ENCODE measurements at regions not wholly inside any gene's neighbourhood (a gene's known extent, or its start where the extent isn't known, plus 50 kb on each side); places are given as distances from the start of the nearest gene placed in this dataset.

- in situ Hi-C loops (cut with HindIII; ENCODE audit: low sequenced_read_pairs) = no loop called here
- no peak for DNase-seq (ENCODE audit: low read depth)
- no peak overlapping the region for H3K4me3 ChIP-seq (ENCODE audit: low read depth, low read length)
- TF ChIP-seq, protein P1, sequence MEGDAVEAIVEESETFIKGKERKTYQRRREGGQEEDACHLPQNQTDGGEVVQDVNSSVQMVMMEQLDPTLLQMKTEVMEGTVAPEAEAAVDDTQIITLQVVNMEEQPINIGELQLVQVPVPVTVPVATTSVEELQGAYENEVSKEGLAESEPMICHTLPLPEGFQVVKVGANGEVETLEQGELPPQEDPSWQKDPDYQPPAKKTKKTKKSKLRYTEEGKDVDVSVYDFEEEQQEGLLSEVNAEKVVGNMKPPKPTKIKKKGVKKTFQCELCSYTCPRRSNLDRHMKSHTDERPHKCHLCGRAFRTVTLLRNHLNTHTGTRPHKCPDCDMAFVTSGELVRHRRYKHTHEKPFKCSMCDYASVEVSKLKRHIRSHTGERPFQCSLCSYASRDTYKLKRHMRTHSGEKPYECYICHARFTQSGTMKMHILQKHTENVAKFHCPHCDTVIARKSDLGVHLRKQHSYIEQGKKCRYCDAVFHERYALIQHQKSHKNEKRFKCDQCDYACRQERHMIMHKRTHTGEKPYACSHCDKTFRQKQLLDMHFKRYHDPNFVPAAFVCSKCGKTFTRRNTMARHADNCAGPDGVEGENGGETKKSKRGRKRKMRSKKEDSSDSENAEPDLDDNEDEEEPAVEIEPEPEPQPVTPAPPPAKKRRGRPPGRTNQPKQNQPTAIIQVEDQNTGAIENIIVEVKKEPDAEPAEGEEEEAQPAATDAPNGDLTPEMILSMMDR (IDR thresholded peaks at IDR 0.05; ENCODE audit: low read depth, low read length, missing control alignments) = no peak
Measured at GRCh38 chr4:165714650-165715049, 158.4 kb upstream of the TLL1 start.

- TF ChIP-seq, protein P1 (IDR thresholded peaks at IDR 0.05; ENCODE audit: low read depth, low read length, missing control alignments) = no peak
- no peak for DNase-seq (ENCODE audit: low read depth)
Measured at GRCh38 chr4:165715211-165715610, 157.8 kb upstream of the TLL1 start.

GRCh38 chr4:165715989-165716388, 157.0 kb upstream of the TLL1 start:
- DNase-seq (ENCODE audit: low read depth) = no peak
- in situ Hi-C loops (cut with HindIII; ENCODE audit: low sequenced_read_pairs) = no loop called here
- TF ChIP-seq, protein P1 (IDR thresholded peaks at IDR 0.05; ENCODE audit: low read depth, low read length, missing control alignments) = no peak
- H3K4me3 ChIP-seq (ENCODE audit: low read depth, low read length) = no peak overlapping the region

More at GRCh38 chr4:165715211-165715610, 157.8 kb upstream of the TLL1 start:
- in situ Hi-C loops (cut with HindIII; ENCODE audit: low sequenced_read_pairs) = no loop called here
- H3K4me3 ChIP-seq (ENCODE audit: low read depth, low read length) = no peak overlapping the region

- TF ChIP-seq, protein P1 (IDR thresholded peaks at IDR 0.05; ENCODE audit: low read depth, low read length, missing control alignments) = no peak
- no peak overlapping the region for H3K4me3 ChIP-seq (ENCODE audit: low read depth, low read length)
- no peak for DNase-seq (ENCODE audit: low read depth)
- in situ Hi-C loops (cut with HindIII; ENCODE audit: low sequenced_read_pairs) = no loop called here
Measured at GRCh38 chr4:165716472-165716871, 156.6 kb upstream of the TLL1 start.

DNA sequence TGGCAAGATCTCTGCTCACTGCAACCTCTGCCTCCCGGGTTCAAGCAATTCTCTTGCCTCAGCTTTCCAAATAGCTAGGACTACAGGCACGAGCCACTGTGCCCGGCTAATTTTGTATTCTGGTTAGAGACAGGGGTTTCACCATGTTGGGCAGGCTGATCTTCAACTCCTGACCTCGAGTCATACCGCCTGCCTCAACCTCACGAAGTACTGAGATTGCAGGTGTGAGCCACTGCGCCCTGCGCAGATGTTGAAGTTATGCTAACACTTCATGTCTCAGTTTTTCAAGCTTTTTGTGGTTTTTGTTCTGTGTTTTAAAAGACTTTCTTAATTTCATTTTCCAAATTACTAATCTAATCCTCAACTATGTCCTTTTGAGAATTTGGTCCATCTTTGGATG, 154.4 kb upstream of the TLL1 start:
- TF ChIP-seq, protein P1 (IDR thresholded peaks at IDR 0.05; ENCODE audit: low read depth, low read length, missing control alignments) = no peak
- H3K4me3 ChIP-seq (ENCODE audit: low read depth, low read length) = no peak overlapping the region
- in situ Hi-C loops (cut with HindIII; ENCODE audit: low sequenced_read_pairs) = no loop called here
- DNase-seq (ENCODE audit: low read depth) = no peak

DNA sequence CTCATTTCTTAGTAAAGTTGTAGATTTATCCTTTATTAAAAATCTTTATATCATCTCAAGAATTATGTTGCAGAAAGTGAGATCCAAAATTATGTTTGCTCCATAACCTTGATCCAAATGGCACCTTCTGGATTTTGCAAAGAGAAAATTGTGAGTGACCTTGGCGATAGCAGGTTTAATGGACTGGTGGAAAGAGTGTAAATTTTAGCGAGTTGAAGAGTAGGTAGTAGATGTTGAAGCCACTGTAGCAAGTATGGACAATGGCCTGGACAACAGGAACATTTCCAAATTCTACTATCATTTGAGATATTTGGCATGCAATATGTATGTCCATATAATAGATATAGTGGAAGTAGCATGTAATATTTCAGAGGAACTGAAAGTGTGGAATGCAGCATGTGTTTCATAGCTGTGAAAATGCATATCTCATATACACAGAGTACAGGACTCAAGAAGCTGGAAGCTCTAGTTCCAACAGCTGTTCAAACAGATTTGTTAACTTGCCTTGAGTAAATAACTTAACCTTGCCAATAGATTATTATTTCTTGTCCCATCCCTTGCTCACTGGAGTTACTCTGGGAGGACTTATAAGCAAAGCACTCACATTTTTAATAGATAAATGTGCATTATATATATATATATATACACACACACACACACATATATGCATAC, 152.5 kb upstream of the TLL1 start:
- no peak overlapping the region for H3K4me3 ChIP-seq (ENCODE audit: low read depth, low read length)
- in situ Hi-C loops (cut with HindIII; ENCODE audit: low sequenced_read_pairs) = no loop called here
- TF ChIP-seq, protein P1 (IDR thresholded peaks at IDR 0.05; ENCODE audit: low read depth, low read length, missing control alignments) = no peak
- DNase-seq (ENCODE audit: low read depth) = no peak
